H1 (cell line): ENCODE measurements at regions not wholly inside any gene's neighbourhood (a gene's known extent, or its start where the extent isn't known, plus 50 kb on each side); places are given as distances from the start of the nearest gene placed in this dataset.

ENCODE experiments used
- CTCF ChIA-PET: fragments of 300-600 bp; sonication (Branson Sonifier 250); formaldehyde crosslinking; loops from one replicate; lab custom pipeline; 2021; ENCODE audit not compliant: partially characterized antibody; lab: Charles Lee
- POLR2A ChIA-PET: fragments of 300-600 bp; sonication (Branson Sonifier 250); formaldehyde crosslinking; loops from one replicate; lab custom pipeline; 2021; ENCODE audit warnings: inconsistent platforms; ENCODE audit not compliant: partially characterized antibody; lab: Charles Lee
- DNase-seq, 2 experiments: peaks; one replicate each; pipeline versions ENCODE4 v3.0.0 to v3.0.0-alpha.2; 2010 to 2022; ENCODE audit warnings: low spot score in 2 of 2, low read depth in 1 of 2, mixed read lengths in 1 of 2
- FAIRE-seq: peaks from 2 replicates; lab custom pipeline; 2011; peaks lifted over from hg19 to GRCh38; lab: Jason Lieb, UNC
- H2AFZ ChIP-seq: 2 replicates; pipeline ENCODE4 v1.8.1; 2012; ENCODE audit warnings: low read length, inconsistent platforms
- H2AK5ac ChIP-seq: 2 replicates; pipeline ENCODE4 v1.6.1; 2013; ENCODE audit warnings: low read depth, low read length
- H2BK120ac ChIP-seq: replicated peaks from 2 replicates; pipeline ENCODE3; 2013; ENCODE audit warnings: low read depth, low read length, inconsistent platforms
- H2BK12ac ChIP-seq: 2 replicates; pipeline ENCODE4 v1.6.1; 2013; ENCODE audit warnings: low read depth, low read length
- H2BK15ac ChIP-seq: 2 replicates; pipeline ENCODE4 v1.6.1; 2013; ENCODE audit warnings: low read length
- H2BK20ac ChIP-seq: 2 replicates; pipeline ENCODE4 v1.6.1; 2013; ENCODE audit warnings: low read length
- H2BK5ac ChIP-seq: 2 replicates; pipeline ENCODE4 v1.6.1; 2013; ENCODE audit warnings: low read depth, low read length
- H3K14ac ChIP-seq: 2 replicates; pipeline ENCODE4 v1.6.1; 2013; ENCODE audit warnings: inconsistent platforms; ENCODE audit not compliant: insufficient read length
- H3K18ac ChIP-seq: 2 replicates; pipeline ENCODE4 v1.6.1; 2013; ENCODE audit warnings: low read length; ENCODE audit errors: extremely low read depth
- H3K23ac ChIP-seq: 2 replicates; pipeline ENCODE4 v1.6.1; 2013; ENCODE audit warnings: inconsistent platforms; ENCODE audit not compliant: insufficient read length
- H3K23me2 ChIP-seq: 2 replicates; pipeline ENCODE4 v1.6.1; 2013; ENCODE audit warnings: low read depth, low read length
- H3K27ac ChIP-seq: 2 replicates; pipeline ENCODE4 v1.6.1; 2011; ENCODE audit warnings: low read depth, low read length, inconsistent platforms
- H3K27me3 ChIP-seq, 4 experiments: replicated peaks in 1 of 4; 1 replicate in 1 of 4; 2 replicates in 3 of 4; pipeline versions ENCODE4 v1.6.1 to v1.8.1; 2011 to 2013; ENCODE audit warnings: low read length in 3 of 4, mild to moderate bottlenecking in 3 of 4, inconsistent platforms in 2 of 4, mixed read lengths in 2 of 4, moderate library complexity in 1 of 4; ENCODE audit not compliant: control insufficient read depth in 3 of 4, insufficient read depth in 3 of 4; ENCODE audit errors: extremely low read depth in 1 of 4
- H3K36me3 ChIP-seq, 4 experiments: 2 replicates each; pipeline versions ENCODE4 v1.6.1 to v1.8.1; 2011 to 2013; ENCODE audit warnings: mild to moderate bottlenecking in 4 of 4, low read length in 3 of 4, moderate library complexity in 2 of 4, control low read depth in 1 of 4, inconsistent platforms in 1 of 4; ENCODE audit not compliant: insufficient read depth in 4 of 4, control insufficient read depth in 2 of 4
- H3K4ac ChIP-seq: replicated peaks from 2 replicates; pipeline ENCODE3; 2013; ENCODE audit warnings: low read length, low read depth, mixed read lengths, inconsistent platforms; ENCODE audit not compliant: insufficient read length
- H3K4me1 ChIP-seq, 4 experiments: replicated peaks in 1 of 4; 1 replicate in 1 of 4; 2 replicates in 3 of 4; pipeline versions ENCODE4 v1.6.1 to v1.8.1; 2011 to 2013; ENCODE audit warnings: low read length in 3 of 4, inconsistent platforms in 2 of 4, mixed read lengths in 1 of 4; ENCODE audit not compliant: insufficient read depth in 4 of 4, control insufficient read depth in 3 of 4
- H3K4me2 ChIP-seq, 2 experiments: 2 replicates each; pipeline versions ENCODE4 v1.6.1 to v1.8.1; 2011 to 2013; ENCODE audit warnings: low read depth in 2 of 2, low read length in 2 of 2, control low read depth in 1 of 2, inconsistent platforms in 1 of 2, mild to moderate bottlenecking in 1 of 2; ENCODE audit not compliant: insufficient read depth in 1 of 2
- H3K4me3 ChIP-seq, 4 experiments: fragments of 200-600, 300-600 bp in 1 of 4; sonication (generic), shearing (Covaris generic), sonication (Bioruptor Twin) in 1 of 4; 2 replicates each; pipeline versions ENCODE4 v1.5.1 to v1.8.1; 2011 to 2016; ENCODE audit warnings: low read length in 4 of 4, low read depth in 3 of 4, control low read depth in 2 of 4, inconsistent platforms in 2 of 4, mild to moderate bottlenecking in 2 of 4, mixed read lengths in 1 of 4, moderate library complexity in 1 of 4; ENCODE audit not compliant: insufficient read depth in 2 of 4; ENCODE audit errors: extremely low read depth in 1 of 4
- H3K56ac ChIP-seq: replicated peaks from 2 replicates; pipeline ENCODE3; 2013; ENCODE audit warnings: low read depth, mild to moderate bottlenecking, mixed read lengths, low read length, inconsistent platforms; ENCODE audit not compliant: insufficient read length
- H3K79me1 ChIP-seq: 2 replicates; pipeline ENCODE4 v1.6.1; 2013; ENCODE audit warnings: low read depth, low read length, control low read depth
- H3K79me2 ChIP-seq, 2 experiments: 2 replicates each; pipeline versions ENCODE4 v1.6.1 to v1.8.1; 2012 to 2013; ENCODE audit warnings: low read length in 2 of 2, mild to moderate bottlenecking in 2 of 2, inconsistent platforms in 1 of 2; ENCODE audit not compliant: insufficient read depth in 2 of 2, control insufficient read depth in 1 of 2
- H3K9ac ChIP-seq, 4 experiments: replicated peaks in 1 of 4; 1 replicate in 1 of 4; 2 replicates in 3 of 4; pipeline versions ENCODE4 v1.6.1 to v1.8.1; 2011 to 2013; ENCODE audit warnings: low read depth in 3 of 4, low read length in 3 of 4, control low read depth in 2 of 4, mild to moderate bottlenecking in 2 of 4, moderate library complexity in 2 of 4, inconsistent platforms in 1 of 4; ENCODE audit errors: extremely low read depth in 1 of 4
- H3K9me3 ChIP-seq, 2 experiments: 2 replicates each; pipeline versions ENCODE4 v1.6.1 to v1.8.1; 2012 to 2013; ENCODE audit warnings: mild to moderate bottlenecking in 2 of 2, moderate library complexity in 2 of 2, control low read depth in 1 of 2, inconsistent platforms in 1 of 2, low read depth in 1 of 2, low read length in 1 of 2, mixed read lengths in 1 of 2; ENCODE audit not compliant: insufficient read depth in 2 of 2
- H4K20me1 ChIP-seq, 2 experiments: replicated peaks in 1 of 2; 2 replicates each; pipeline versions ENCODE3 to v1.8.1; 2011 to 2013; ENCODE audit warnings: inconsistent platforms in 2 of 2, low read length in 2 of 2, mild to moderate bottlenecking in 1 of 2; ENCODE audit not compliant: insufficient read depth in 2 of 2, control insufficient read depth in 1 of 2
- H4K5ac ChIP-seq: 2 replicates; pipeline ENCODE4 v1.6.1; 2013; ENCODE audit warnings: low read length, low read depth, mixed read lengths, inconsistent platforms; ENCODE audit not compliant: insufficient read length
- H4K8ac ChIP-seq: 2 replicates; pipeline ENCODE4 v1.8.0; 2013; ENCODE audit warnings: mild to moderate bottlenecking, moderate library complexity, low read length, inconsistent platforms; ENCODE audit not compliant: insufficient read depth; ENCODE audit errors: extremely low read depth
- H4K91ac ChIP-seq: replicated peaks from 2 replicates; pipeline ENCODE3; 2013; ENCODE audit warnings: low read length, mixed read lengths, inconsistent platforms; ENCODE audit not compliant: insufficient read length
- BACH1 ChIP-seq: IDR thresholded peaks from 2 replicates; pipeline ENCODE4 v1.6.1; 2012; ENCODE audit warnings: low read length, improper control_type of control experiment
- CBX5 ChIP-seq: fragments of 300-800, 300-1000 bp; sonication (generic); IDR thresholded peaks from 2 replicates; pipeline ENCODE4 v1.7.1; 2016; ENCODE audit warnings: antibody characterized with exemption, low read length, low read depth
- CBX8 ChIP-seq: fragments of 300-800, 300-1000 bp; sonication (generic); IDR thresholded peaks from 2 replicates; pipeline ENCODE4 v1.7.1; 2016; ENCODE audit warnings: low read depth, low read length, borderline replicate concordance
- RNF2 ChIP-seq: fragments of 200-900, 300-1000 bp; sonication (generic); IDR thresholded peaks from 2 replicates; pipeline ENCODE4 v1.7.1; 2016; ENCODE audit warnings: borderline replicate concordance, low read depth, mild to moderate bottlenecking, antibody characterized with exemption, low read length; ENCODE audit not compliant: poor library complexity, severe bottlenecking; ENCODE audit errors: missing control alignments
- TF ChIP-seq, protein P1 (sequence below): IDR thresholded peaks from 2 replicates; pipeline ENCODE4 v1.6.1; 2011; ENCODE audit warnings: low read length, improper control_type of control experiment

GRCh38 chr6:88358846-88359245, 192.7 kb upstream of the CNR1 start:
- H2AK5ac ChIP-seq, result no peak overlapping the region
- no peak overlapping the region for H2BK15ac ChIP-seq
- FAIRE-seq (no peak), DNase-seq (no peak)
- no peaks in the 10 kb centered on the region for H3K27me3 ChIP-seq
- no peak overlapping the region for H3K4ac ChIP-seq
- no peaks in the 10 kb centered on the region for H3K79me2 ChIP-seq
- no peaks in the 10 kb centered on the region for H3K36me3 ChIP-seq
- H3K4me2 ChIP-seq, result no peak overlapping the region
- H2BK12ac ChIP-seq, result no peak overlapping the region
- H3K14ac ChIP-seq, result no peak overlapping the region
- no peak overlapping the region for H2AFZ ChIP-seq
- no peaks in the 10 kb centered on the region for H3K23me2 ChIP-seq
- no peaks in the 10 kb centered on the region for H3K4me1 ChIP-seq
- no peak overlapping the region for H3K9ac ChIP-seq
- no peaks in the 10 kb centered on the region for H3K9me3 ChIP-seq
- TF ChIP-seq, protein P1, sequence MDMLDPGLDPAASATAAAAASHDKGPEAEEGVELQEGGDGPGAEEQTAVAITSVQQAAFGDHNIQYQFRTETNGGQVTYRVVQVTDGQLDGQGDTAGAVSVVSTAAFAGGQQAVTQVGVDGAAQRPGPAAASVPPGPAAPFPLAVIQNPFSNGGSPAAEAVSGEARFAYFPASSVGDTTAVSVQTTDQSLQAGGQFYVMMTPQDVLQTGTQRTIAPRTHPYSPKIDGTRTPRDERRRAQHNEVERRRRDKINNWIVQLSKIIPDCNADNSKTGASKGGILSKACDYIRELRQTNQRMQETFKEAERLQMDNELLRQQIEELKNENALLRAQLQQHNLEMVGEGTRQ, result no peak
- TF ChIP-seq BACH1, result no peak
- no peak for TF ChIP-seq CBX8
- no peak for TF ChIP-seq RNF2
- TF ChIP-seq CBX5, result no peak
- H3K56ac ChIP-seq, result no peak overlapping the region
- H4K91ac ChIP-seq, result no peak overlapping the region
- no peak overlapping the region for H3K27ac ChIP-seq
- POLR2A ChIA-PET, result no interaction called here
- no peak overlapping the region for H3K18ac ChIP-seq
- H2BK120ac ChIP-seq, result no peak overlapping the region
- H3K23ac ChIP-seq, result no peak overlapping the region
- no peak overlapping the region for H3K4me3 ChIP-seq
- H4K8ac ChIP-seq, result no peak overlapping the region
- H2BK20ac ChIP-seq, result no peak overlapping the region
- H3K79me1 ChIP-seq, result no peaks in the 10 kb centered on the region
- CTCF ChIA-PET, result no interaction called here
- no peak overlapping the region for H2BK5ac ChIP-seq
- H4K20me1 ChIP-seq, result no peaks in the 10 kb centered on the region
- H4K5ac ChIP-seq, result no peak overlapping the region
